NCI-H1105 (cell line): ENCODE measurements at regions not wholly inside any gene's neighbourhood (a gene's known extent, or its start where the extent isn't known, plus 50 kb on each side); places are given as distances from the start of the nearest gene placed in this dataset.

Experiments
- DNase-seq: peaks from one replicate; lab custom pipeline; 2025; lab: John Stamatoyannopoulos, UW

GRCh38 chr13:73258406-73258805 lies 199.6 kb downstream of the KLF5 start:
- no peak for DNase-seq

- no peak for DNase-seq
Observed at GRCh38 chr13:73254827-73255226, 196.0 kb downstream of the KLF5 start.

- DNase-seq = no peak
Observed at GRCh38 chr13:73251626-73252265, 192.9 kb downstream of the KLF5 start.

- no peak for DNase-seq
Observed at GRCh38 chr13:73250061-73250460, 191.3 kb downstream of the KLF5 start.

- no peak for DNase-seq
Observed at GRCh38 chr13:73248711-73249580, 190.1 kb downstream of the KLF5 start.

GRCh38 chr13:73248154-73248553 lies 189.3 kb downstream of the KLF5 start:
- DNase-seq = no peak

GRCh38 chr13:73245246-73245645 lies 186.4 kb downstream of the KLF5 start:
- DNase-seq = no peak

- no peak for DNase-seq
Observed at GRCh38 chr13:73244467-73244866, 185.7 kb downstream of the KLF5 start.

GRCh38 chr13:73242515-73243015 lies 183.8 kb downstream of the KLF5 start:
- DNase-seq = no peak

GRCh38 chr13:73240193-73240592 lies 181.4 kb downstream of the KLF5 start:
- no peak for DNase-seq

GRCh38 chr13:73235385-73235784 lies 176.6 kb downstream of the KLF5 start:
- no peak for DNase-seq

- DNase-seq = no peak
Observed at GRCh38 chr13:73231471-73231870, 172.7 kb downstream of the KLF5 start.

GRCh38 chr13:73230716-73231115 lies 171.9 kb downstream of the KLF5 start:
- no peak for DNase-seq

GRCh38 chr13:73228546-73228945 lies 169.7 kb downstream of the KLF5 start:
- DNase-seq = no peak

- no peak for DNase-seq
Observed at GRCh38 chr13:73225990-73226389, 167.2 kb downstream of the KLF5 start.

- no peak for DNase-seq
Observed at GRCh38 chr13:73224703-73225102, 165.9 kb downstream of the KLF5 start.

GRCh38 chr13:73223372-73223781 lies 164.6 kb downstream of the KLF5 start:
- no peak for DNase-seq

- no peak for DNase-seq
Observed at GRCh38 chr13:73222627-73223305, 164.0 kb downstream of the KLF5 start.

GRCh38 chr13:73220966-73221720 lies 162.3 kb downstream of the KLF5 start:
- no peak for DNase-seq

GRCh38 chr13:73218181-73218580 lies 159.4 kb downstream of the KLF5 start:
- DNase-seq = no peak

- no peak for DNase-seq
Observed at GRCh38 chr13:73216381-73216831, 157.6 kb downstream of the KLF5 start.

- no peak for DNase-seq
Observed at GRCh38 chr13:73215823-73216222, 157.0 kb downstream of the KLF5 start.
